IPS-18a (cell line): ENCODE measurements at regions not wholly inside any gene's neighbourhood (a gene's known extent, or its start where the extent isn't known, plus 50 kb on each side); places are given as distances from the start of the nearest gene placed in this dataset.

ENCODE experiments used
- H3K27ac ChIP-seq: one replicate; pipeline ENCODE4 v1.5.1; 2013; ENCODE audit warnings: low read length
- H3K27me3 ChIP-seq: one replicate; pipeline ENCODE4 v1.6.1; 2013; ENCODE audit warnings: mild to moderate bottlenecking, low read length; ENCODE audit not compliant: control insufficient read depth, insufficient read depth
- H3K36me3 ChIP-seq: one replicate; pipeline ENCODE4 v1.6.1; 2013; ENCODE audit warnings: low read depth, low read length; ENCODE audit not compliant: control insufficient read depth
- H3K4me1 ChIP-seq: one replicate; pipeline ENCODE4 v1.6.1; 2013; ENCODE audit warnings: low read depth, low read length; ENCODE audit not compliant: control insufficient read depth
- H3K4me3 ChIP-seq: one replicate; pipeline ENCODE4 v1.5.1; 2013; ENCODE audit warnings: low read length
- H3K9ac ChIP-seq: one replicate; pipeline ENCODE4 v1.6.1; 2013; ENCODE audit warnings: mild to moderate bottlenecking, low read length, moderate library complexity
- H3K9me3 ChIP-seq: one replicate; pipeline ENCODE4 v1.6.1; 2013; ENCODE audit warnings: low read depth, low read length; ENCODE audit not compliant: control insufficient read depth

DNA sequence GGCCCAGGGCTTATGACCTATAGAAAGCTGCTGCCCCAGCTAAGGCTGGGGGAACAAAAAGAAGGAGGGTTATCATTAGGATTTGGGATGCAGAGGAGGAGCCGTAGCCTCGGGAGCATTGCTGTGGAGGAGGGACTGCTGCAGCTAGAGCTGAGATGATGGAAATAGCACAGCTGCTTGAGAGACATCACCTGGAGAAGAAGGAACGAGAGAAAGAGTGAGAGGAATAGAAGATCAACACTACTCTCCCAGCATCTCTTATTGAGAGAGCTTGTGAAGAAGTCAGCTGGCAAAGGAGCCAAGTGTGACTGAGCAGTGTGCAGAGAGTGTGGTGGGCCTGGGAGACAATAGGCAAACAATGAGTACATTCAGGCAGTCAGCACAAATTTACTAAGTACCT is 100.7 kb upstream of the PLET1 start:
- Histone ChIP-seq H3K9me3 (no peaks in the 10 kb centered on the region), H3K9ac (no peak overlapping the region), H3K27ac (no peak overlapping the region), H3K4me3 (no peak overlapping the region), H3K27me3 (no peaks in the 10 kb centered on the region), H3K4me1 (peaks cover 9% of the 10 kb centered on the region), H3K36me3 (no peaks in the 10 kb centered on the region)

DNA sequence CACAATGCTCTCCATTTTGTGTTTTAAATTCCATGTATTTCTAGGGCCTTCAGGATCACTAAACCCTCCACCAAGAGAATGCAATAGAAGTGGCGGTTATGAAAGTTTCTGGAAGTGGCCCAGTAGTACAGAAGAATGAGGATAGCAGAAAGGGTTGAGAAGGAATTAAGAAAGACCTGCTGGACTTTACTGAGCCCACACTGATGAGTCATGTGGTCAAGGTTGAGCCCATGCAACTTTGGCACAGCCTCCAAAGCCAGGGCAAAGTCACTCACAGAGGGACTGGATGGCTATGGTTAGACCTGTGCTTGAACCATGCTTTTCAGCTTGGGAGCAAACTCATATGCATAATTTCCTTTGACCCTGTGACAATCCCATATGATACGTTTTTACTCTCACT is 102.9 kb upstream of the PLET1 start:
- Histone ChIP-seq H3K9me3 (no peaks in the 10 kb centered on the region), H3K4me3 (no peak overlapping the region), H3K27me3 (no peaks in the 10 kb centered on the region), H3K27ac (no peak overlapping the region), H3K9ac (no peak overlapping the region), H3K36me3 (no peaks in the 10 kb centered on the region), H3K4me1 (peaks cover 9% of the 10 kb centered on the region)

DNA sequence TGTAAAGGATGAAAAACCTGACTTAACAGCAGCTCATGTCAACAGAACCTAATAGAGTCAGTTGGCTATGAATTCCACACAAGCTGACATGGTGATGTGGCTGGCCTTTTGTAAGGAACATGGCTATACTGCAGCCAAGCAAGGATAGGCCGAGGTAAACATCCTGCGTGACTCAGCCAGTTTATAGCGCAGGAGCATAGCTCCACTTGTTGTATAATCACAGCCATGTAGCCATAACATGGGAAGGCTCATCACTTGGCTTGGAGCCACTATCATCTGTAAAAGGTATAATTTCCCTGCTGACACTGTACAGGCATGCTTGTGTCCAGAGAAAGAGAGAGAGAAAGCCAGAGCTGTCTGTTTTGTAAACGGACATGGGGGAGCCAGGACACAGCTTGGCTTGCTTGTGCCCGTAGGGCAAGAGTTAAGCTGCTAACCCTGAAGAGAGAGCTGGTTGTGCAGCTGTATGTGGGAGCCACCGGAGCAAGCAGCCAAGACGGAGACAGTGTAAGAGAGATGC is 104.4 kb upstream of the PLET1 start:
- Histone ChIP-seq H3K36me3 (no peaks in the 10 kb centered on the region), H3K4me1 (peaks cover 9% of the 10 kb centered on the region), H3K9me3 (no peaks in the 10 kb centered on the region), H3K9ac (no peak overlapping the region), H3K4me3 (no peak overlapping the region), H3K27ac (no peak overlapping the region), H3K27me3 (no peaks in the 10 kb centered on the region)

DNA sequence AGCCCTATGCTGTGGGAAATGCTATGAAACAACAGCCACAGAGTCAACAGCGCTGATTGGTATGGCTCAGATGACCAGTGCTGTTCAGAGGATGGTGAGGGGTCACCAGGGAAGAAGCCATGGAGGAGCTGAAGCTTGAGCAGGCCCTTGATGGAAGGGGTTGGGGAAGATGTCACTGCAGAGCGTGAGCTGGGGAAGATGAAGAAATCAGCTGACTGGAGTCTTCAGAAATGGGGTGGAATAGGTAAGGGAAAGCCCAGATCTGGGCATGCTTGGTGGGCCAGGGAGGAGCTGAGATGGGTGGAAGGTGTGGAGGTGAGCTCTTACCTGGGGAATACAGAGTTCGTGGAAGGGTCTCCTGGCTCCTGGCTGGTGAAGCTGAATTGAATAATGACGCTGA is 105.4 kb upstream of the PLET1 start:
- Histone ChIP-seq H3K9ac (no peak overlapping the region), H3K36me3 (no peaks in the 10 kb centered on the region), H3K27me3 (no peaks in the 10 kb centered on the region), H3K4me1 (peaks cover 9% of the 10 kb centered on the region), H3K9me3 (no peaks in the 10 kb centered on the region), H3K27ac (no peak overlapping the region), H3K4me3 (no peak overlapping the region)

DNA sequence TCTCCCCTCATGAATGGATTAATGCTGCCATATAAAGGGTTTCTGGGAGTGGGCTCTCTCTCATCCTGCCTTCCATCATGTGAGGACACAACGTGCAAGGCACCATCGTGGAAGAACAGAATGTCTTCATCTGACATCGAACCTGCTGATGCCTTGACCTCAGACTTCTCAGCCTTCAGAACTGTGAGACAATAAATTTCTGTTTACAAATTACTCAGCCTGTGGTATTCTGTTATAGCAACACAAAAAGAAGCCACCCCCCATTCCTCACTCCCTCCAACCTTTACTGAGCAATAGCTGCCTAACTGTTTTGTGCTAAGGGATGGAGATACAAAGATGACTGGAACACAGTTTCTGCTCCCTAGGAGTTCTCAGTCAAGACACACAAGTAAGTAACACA is 106.1 kb upstream of the PLET1 start:
- H3K27me3 ChIP-seq, result no peaks in the 10 kb centered on the region
- H3K4me1 ChIP-seq, result peaks cover 9% of the 10 kb centered on the region
- no peak overlapping the region for H3K27ac ChIP-seq
- no peaks in the 10 kb centered on the region for H3K9me3 ChIP-seq
- H3K4me3 ChIP-seq, result no peak overlapping the region
- no peaks in the 10 kb centered on the region for H3K36me3 ChIP-seq
- no peak overlapping the region for H3K9ac ChIP-seq

DNA sequence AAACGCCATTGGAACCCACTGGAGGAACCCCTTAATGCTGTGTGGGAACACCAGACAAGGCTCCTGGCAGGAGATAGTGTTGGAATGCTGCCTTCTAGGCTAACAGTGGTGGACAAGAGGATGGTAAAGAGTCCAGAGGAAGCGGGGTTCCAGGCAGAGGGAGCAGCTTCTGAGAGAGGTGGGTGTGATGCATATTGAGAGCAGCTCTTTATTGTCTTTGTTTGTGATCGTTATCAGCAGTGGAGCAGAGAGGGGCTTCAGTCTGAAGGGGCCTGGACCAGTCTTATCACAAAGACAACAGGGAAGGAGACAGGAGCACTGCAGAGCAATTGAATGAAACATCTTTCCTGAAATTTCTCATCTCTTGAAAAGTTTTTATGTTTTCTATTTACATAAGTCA is 106.8 kb upstream of the PLET1 start:
- Histone ChIP-seq H3K36me3 (no peaks in the 10 kb centered on the region), H3K4me1 (peaks cover 6% of the 10 kb centered on the region), H3K27ac (no peak overlapping the region)

DNA sequence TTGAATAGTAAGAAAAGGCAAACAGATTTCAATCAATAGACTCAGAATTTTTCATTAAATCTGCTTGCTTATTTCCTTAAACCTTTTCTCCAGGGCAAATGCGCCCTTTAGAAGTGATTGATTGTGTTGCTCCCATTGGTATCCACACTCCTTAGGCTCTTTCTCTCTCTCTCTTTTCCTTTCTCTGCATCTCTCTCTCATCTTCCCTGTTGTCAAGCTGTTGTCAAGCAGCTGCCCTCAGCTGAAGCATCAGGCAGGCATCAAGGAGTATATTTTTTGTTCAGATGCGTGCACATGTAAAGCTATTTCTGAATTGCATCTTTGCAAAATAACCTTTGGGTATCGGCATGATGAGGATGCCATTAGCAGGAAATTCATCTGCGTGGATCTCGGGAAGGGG is 107.2 kb upstream of the PLET1 start:
- no peak overlapping the region for H3K27ac ChIP-seq
- no peak overlapping the region for H3K9ac ChIP-seq
- no peaks in the 10 kb centered on the region for H3K9me3 ChIP-seq
- no peaks in the 10 kb centered on the region for H3K36me3 ChIP-seq
- no peak overlapping the region for H3K4me3 ChIP-seq
- H3K27me3 ChIP-seq, result no peaks in the 10 kb centered on the region
- peaks cover 2% of the 10 kb centered on the region for H3K4me1 ChIP-seq

More for the DNA sequence above, 106.8 kb upstream of the PLET1 start:
- H3K9me3 ChIP-seq, result no peaks in the 10 kb centered on the region
- no peak overlapping the region for H3K9ac ChIP-seq
- H3K27me3 ChIP-seq, result no peaks in the 10 kb centered on the region
- H3K4me3 ChIP-seq, result no peak overlapping the region

DNA sequence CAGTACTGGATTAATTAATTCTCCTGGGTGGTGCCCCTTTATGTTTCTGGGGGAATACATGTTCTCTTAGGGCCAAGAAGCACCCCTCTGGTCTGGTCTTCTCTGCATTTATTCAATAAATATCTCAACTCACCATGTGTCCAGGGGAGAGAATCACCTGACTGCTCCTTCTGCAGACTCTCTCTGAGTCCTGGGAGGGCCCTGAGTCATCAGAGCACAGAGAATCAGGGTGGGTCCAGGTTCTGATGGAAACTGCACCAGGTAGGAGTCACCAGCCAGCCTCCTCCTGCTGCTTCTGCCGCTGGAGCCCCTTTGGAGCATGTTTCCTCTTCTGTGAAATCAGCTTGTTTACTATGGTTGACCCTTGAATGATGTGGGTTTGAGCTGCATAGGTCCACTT is 107.7 kb upstream of the PLET1 start:
- Histone ChIP-seq H3K9me3 (no peaks in the 10 kb centered on the region), H3K27ac (no peak overlapping the region), H3K36me3 (no peaks in the 10 kb centered on the region), H3K4me3 (no peak overlapping the region), H3K27me3 (no peaks in the 10 kb centered on the region), H3K4me1 (no peaks in the 10 kb centered on the region), H3K9ac (no peak overlapping the region)

DNA sequence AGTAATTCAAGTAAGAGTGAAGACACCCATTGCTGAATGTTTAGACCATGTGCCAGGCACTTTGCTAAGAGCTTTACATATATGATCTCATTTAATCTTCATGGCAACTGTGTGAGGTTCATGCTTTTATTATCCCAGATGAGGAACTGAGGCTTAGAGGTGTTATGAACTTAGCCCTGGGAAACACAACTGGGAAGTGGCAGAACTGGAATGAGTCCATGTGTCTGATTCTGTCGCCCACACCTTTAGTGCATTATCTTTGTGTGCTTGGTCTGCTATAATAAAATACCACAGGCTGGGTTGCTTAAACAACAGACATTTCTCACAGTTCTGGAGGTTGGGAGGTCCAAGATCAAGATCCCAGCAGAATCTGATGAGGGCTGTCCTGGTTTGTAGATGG is 108.7 kb upstream of the PLET1 start:
- H3K9ac ChIP-seq, result no peak overlapping the region

DNA sequence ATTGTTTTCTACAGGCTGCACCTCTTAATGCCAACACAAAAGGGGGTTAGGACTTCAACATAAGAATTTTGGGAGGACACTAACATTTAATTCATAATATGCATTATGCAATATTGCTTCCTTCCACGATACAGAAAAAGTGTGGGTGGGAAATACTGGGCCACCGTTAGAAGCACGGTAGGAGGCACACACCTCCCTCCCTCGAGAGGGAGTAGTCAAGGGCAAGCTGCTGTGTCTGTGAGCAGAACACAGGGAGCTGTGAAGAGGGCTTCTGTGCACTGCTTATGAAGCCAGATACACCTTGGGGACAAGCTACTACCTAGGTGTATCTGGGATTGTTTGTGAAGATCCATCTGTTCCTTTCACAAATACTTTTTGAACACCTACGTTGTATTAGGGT is 109.3 kb upstream of the PLET1 start:
- no peak overlapping the region for H3K4me3 ChIP-seq
- no peak overlapping the region for H3K9ac ChIP-seq
- H3K36me3 ChIP-seq, result no peaks in the 10 kb centered on the region
- no peak overlapping the region for H3K27ac ChIP-seq
- no peaks in the 10 kb centered on the region for H3K27me3 ChIP-seq
- no peaks in the 10 kb centered on the region for H3K9me3 ChIP-seq
- H3K4me1 ChIP-seq, result no peaks in the 10 kb centered on the region

More for the DNA sequence above, 108.7 kb upstream of the PLET1 start:
- no peaks in the 10 kb centered on the region for H3K9me3 ChIP-seq
- no peaks in the 10 kb centered on the region for H3K36me3 ChIP-seq
- no peak overlapping the region for H3K4me3 ChIP-seq
- H3K27ac ChIP-seq, result no peak overlapping the region
- H3K4me1 ChIP-seq, result no peaks in the 10 kb centered on the region
- no peaks in the 10 kb centered on the region for H3K27me3 ChIP-seq

DNA sequence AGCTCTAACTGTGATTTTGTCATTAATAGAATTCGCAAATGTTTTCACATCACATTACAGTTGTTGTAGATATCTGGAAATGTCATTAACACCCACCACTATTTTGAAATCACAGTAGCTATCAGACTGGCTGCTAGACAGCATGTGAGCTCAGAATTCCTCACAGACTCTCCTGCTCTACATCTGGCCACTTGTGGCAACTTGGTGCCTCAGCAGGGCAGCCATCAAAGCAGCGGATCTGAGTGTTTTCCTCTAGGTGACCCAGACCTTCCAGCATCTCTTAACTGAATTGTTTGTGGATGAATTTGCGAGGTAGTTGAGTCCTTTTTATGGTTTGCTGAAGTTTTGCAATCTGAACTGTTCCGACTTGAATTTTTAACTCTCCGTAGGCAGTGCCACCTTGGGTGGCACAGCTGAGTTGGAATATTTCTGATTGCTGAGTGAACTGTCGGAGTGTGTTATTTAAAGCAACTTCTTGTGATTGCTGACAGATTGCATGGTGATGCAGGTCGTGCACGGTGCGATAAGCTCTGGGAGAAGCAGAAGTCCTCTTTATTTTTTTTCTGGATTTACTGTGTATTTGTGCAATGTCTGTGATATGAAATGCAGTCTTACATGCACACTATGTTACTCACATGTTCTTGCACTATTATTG is 114.0 kb upstream of the PLET1 start:
- Histone ChIP-seq H3K9ac (no peak overlapping the region), H3K36me3 (no peaks in the 10 kb centered on the region)

DNA sequence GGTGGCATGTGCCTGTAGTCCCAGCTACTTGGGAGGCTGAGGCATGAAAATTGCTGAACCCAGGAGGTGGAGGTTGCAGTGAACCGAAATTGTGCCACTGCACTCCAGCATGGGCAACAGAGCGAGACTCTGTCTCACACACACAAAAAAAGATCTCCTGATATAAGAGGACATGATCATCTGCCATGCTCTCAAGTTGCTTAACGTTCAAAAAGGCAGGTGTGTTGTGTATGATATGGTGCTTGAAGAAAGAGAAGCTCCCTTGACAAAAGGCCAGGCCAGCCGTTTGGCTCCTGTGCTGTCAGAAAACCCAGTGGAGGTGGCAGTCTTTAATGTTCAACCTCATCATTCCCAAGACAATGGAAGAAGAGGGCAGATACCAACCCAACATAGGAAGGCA is 117.3 kb upstream of the PLET1 start:
- Histone ChIP-seq H3K9me3 (no peaks in the 10 kb centered on the region), H3K4me3 (no peak overlapping the region), H3K9ac (no peak overlapping the region), H3K27me3 (no peaks in the 10 kb centered on the region), H3K4me1 (peaks cover 2% of the 10 kb centered on the region), H3K36me3 (no peaks in the 10 kb centered on the region), H3K27ac (no peak overlapping the region)

More for the DNA sequence above, 114.0 kb upstream of the PLET1 start:
- Histone ChIP-seq H3K4me3 (no peak overlapping the region), H3K27ac (no peak overlapping the region), H3K4me1 (no peaks in the 10 kb centered on the region), H3K27me3 (no peaks in the 10 kb centered on the region), H3K9me3 (no peaks in the 10 kb centered on the region)
